GM21786 (cell line): ENCODE measurements at regions not wholly inside any gene's neighbourhood (a gene's known extent, or its start where the extent isn't known, plus 50 kb on each side); places are given as distances from the start of the nearest gene placed in this dataset.
"Not testable (repeated sequence)": the region's sequence is repeated elsewhere in the genome, so short reads cannot be mapped to it uniquely, and the experiment has no call there.

Experiments
- ATAC-seq: cut with Tn5 transposase; IDR thresholded peaks from one replicate; pipeline ENCODE4 v1.9.1; 2021; ENCODE audit not compliant: unreplicated experiment

DNA sequence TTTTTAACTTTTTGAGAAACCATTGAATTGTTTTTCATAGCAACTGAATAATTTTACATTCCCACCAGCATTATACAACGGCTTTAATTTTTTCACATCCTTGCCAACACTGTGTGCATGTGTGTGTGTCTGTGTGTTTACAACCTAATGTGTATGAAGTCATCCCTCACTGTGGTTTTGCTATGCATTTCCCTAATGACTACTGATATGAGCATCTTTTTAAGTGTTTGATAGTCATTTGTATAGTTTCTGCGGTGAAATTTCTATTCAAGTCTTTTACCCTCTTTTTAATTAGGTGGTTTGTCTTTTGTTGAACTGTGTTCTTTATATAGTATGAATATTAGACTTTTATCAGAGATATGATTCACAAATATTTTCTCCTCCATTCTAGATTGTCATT, 263.1 kb upstream of the COX7C start:
- ATAC-seq: peak; percentile 50

DNA sequence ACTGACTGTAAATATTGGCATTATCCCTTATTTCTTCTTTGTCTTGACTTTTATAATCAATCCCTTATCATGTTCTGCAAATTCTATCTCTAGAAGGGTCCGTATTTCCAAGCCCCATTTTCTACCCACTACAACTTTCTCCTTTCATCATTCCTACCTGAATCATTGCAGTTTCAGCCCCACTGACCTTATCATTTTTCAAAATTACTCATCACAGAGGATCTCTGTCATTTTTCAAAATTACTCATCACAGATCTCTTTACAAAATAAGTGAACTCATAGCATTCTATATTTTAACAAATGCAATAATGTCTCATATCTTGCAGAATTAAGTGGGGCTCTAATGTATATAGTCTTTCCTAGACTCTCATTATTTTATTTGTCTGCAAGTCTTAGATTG, 256.9 kb upstream of the COX7C start:
- ATAC-seq: no peak

DNA sequence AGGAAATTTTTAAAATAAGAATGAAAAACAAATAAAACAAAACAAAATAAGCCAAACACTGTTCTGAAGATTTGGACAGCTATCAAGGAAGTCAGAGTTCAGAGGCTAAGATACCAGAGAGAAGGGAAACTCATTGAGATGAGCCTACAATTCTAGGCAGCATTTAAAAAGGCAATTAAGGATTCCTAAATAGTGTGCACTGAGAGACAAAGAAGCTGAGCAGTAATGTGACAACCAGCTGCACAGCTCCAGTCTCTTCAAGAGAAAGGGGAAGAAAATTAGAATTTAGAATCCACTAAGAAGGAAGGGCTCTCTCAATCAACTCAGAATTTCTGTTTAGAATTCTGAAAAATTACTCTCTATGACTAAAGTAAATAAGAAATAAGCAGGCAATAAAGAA, 246.7 kb upstream of the COX7C start:
- no peak for ATAC-seq

DNA sequence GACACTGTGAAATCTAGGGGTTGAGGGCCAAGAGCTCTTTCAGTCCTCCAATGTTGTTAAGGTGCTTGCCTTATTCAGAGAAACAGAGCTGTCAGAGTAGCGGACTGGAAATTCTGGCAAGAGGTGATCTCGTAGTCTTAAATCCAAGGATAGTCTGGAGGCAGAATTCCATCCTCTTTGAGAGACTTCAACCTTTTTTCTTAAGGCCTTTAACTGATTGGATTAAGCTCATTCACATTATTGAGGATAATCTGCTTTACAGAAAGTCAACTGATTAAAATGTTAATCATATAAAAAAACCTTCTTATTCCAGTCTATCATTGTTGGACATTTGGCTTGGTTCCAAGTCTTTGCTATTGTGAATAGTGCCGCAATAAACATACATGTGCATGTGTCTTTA, 243.1 kb upstream of the COX7C start:
- no peak for ATAC-seq

DNA sequence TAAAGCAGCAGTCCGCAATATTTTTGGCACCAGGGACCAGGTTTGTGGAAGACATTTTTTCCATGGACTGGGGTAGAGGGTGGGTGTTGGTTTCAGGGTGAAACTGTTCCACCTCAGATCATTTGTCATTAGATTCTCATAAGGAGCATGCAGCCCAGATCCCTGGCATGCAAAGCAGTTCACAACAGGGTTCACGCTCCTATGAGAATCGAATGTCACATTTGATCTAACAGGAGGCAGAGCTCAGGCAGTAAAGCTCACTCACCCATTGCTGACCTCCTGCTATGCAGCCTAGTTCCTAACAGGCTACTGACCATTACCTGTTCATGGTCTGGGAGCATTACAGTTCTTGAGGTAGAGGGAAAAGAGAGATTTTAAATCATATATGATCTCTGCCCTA, 241.5 kb upstream of the COX7C start:
- no peak for ATAC-seq

DNA sequence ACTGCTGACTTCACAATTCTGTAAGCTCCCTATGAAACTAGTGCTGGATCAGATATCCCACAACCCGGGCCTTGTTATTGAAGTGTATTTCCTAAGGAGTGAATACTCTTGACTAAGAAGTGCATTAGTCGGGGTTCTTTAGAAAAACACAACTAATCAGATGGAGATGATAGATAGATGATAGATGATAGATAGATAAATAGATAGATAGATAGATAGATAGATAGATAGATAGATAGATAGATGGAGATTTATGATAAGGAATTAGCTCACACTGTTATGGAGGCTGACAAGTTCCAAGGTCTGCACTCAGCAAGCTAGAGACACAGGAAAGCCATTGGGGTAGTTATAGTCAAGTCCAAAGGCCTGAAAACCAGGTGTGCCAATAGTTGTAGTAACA, 214.6 kb upstream of the COX7C start:
- ATAC-seq: no peak

DNA sequence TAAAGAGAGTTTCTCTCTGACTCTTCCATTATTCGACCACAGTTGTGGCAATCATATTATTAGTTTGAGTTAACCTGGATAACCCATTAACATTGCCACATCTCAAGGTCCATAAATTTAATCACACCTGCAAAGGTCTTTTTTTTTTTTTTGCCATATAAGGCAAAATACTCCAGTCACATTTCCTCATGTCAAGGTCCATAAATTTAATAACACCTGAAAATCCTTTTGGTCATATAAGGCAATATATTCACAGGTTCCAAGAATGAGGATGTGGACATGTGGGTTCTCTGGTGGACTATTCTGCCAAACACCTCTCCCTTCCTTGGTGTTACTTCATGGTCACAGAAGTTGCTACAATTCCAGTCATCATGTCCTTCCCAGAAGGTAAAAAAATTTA, 213.5 kb upstream of the COX7C start:
- no peak for ATAC-seq

DNA sequence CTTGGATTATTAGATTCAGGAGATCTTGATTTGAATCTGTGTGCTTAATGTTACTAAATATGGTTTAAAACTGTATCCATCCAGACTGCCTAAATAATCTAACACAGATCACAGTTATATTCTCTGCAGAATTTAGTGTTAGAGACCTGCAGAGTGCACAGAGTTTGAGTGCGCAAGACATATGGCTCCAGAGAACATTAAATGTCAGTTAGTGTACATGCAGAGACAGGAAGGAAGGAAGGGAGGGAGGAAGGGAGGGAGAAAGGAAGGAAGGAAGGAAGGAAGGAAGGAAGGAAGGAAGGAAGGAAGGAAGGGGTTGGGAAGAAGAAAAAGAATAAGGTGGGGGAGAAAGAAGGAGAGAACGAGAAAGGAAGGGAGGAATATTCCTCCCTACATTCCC, 210.0 kb upstream of the COX7C start:
- ATAC-seq: no peak

DNA sequence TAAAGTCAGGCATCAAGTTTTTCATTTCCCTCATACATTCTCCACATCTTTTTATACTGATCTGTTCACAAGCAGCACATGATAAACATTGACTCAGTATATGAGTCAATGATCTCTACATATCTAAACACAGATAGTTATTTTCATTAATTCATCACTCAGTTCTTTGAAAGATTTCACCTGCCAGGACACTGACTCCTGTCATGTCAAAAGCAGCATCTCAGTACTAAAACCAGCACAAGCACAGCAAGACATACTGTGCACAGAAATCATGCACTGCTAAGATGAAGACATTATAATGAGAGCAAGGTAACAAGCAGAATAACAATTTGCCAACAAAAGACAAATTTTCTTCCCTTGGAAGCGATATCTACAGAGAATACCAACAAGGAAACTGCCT, 206.1 kb upstream of the COX7C start:
- no peak for ATAC-seq

DNA sequence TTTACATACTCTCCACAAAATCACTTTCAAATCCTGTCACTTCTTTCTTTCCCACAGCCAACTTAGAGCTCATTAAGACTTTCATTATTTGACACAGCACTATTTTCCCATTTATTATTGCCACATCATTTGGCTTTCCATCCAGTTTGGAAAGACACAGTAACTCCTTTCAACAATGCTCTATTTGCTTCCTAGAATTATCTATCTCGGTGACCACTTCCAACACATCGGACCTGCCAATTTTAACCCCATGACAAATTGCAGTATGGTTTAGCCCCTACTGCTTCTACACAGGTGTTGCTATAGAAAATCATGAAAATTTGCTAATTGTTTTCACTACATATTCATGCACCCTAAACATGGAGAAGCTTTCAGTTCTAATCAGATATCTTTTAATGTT, 190.6 kb upstream of the COX7C start:
- no peak for ATAC-seq

DNA sequence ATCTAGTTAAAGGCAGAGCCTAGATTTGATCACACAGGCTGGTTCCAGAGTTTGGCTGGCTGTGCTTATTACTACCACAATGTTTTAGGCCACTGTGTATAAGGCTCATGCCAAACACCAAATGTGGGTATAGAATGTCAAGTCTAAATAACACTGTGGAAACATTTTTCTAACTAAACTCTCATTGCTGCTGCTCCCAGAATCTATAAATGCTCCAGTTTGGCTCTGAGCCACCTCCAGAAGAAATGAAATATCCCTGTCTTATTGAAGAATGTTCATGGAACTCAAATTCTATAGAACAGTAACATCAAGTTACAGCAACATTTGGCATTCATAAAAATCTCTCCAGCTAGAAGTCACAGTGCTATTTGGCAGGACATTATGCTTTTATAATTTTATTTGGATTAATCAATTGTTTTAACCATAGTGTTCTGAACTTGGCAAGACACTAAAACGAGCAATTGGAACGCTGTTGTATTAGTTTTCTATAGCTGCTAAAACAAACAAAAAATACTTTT, 178.1 kb upstream of the COX7C start:
- ATAC-seq: no peak

DNA sequence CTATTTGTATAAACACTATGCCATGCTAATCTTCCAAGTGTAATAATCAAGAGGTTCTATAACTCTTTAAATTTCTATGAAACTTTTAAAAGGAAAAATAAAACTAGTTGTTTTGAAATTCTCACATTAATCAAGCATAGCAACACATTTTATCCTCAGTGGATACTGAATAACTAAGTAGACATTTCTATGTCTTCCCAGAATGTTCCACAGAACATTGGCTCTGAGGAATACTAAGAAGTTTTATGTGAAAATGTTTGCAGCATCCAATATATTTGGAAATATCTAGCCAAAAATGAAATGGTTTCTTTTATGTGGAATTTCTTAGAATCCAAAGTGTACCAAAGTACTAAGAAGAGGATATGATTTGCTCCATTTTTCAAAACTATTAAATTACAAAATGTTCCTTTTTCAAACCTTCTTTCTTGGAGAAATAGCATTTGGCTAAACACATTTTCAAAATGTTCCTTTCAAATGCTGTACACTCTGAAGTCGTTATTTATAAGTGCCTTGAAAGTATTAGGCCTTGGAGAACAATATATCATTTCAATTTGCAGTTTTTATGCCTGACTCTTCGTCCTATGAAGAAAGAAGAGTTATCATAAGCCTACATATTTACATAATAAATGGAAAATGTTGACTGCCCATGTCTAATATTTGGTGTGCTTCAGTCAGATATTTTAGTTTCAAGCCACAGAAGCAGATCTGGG, 175.6 kb upstream of the COX7C start:
- no peak for ATAC-seq

DNA sequence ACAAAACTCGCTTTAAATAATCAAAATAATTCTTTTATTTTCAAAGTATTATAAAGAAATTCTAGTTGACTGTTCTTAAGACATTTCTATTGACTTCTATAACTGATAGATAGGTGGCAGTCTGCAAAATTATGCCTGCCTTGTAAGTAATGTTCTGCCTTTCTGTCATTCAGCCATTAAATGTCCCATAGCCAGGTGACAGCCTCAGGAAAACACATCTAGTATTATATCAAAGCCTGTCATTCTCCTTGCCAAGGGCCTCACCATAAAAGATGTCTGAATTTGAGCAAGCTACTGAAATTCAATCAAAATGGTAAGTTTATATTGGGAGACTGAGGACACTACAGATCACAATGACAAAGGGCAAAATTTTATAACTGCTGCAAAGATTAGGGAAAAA, 170.4 kb upstream of the COX7C start:
- ATAC-seq: no peak

DNA sequence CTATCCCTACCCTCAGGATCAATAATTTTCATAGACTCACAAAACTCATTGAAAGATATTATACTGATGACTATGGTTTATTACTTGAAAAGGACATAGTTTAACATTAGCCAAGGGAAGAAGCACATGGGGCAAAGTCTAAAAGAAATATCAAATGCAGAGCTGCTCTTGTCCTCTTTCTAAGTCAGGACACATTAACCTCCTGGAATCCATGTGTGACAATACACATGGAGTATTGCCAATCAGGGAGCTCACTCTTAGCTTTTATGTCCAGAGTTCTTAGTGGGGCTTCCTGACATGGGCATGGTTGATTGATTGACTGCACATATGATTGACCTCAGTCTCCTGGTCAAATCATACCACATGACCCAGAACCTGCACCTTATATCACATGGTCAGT, 165.5 kb upstream of the COX7C start:
- ATAC-seq: no peak

DNA sequence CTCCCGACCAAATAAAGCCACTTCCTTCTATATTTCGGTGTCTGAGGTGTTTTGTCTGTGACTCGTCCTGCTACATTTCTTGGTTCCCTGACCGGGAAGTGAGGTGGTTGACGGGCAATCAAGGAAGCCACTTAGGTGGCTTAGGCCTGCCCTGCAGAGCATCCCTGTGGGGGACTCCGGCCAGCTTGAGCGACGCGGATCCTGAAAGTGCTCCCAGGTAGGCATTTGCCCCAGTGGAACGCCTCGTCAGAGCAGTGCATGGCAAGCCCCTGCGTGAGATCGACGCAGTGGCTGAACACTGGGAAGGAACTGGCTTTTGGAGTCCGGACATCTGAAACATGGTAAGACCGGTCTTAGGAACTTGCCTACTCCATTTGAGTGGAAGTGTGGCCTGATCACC, 157.2 kb upstream of the COX7C start:
- no peak for ATAC-seq

DNA sequence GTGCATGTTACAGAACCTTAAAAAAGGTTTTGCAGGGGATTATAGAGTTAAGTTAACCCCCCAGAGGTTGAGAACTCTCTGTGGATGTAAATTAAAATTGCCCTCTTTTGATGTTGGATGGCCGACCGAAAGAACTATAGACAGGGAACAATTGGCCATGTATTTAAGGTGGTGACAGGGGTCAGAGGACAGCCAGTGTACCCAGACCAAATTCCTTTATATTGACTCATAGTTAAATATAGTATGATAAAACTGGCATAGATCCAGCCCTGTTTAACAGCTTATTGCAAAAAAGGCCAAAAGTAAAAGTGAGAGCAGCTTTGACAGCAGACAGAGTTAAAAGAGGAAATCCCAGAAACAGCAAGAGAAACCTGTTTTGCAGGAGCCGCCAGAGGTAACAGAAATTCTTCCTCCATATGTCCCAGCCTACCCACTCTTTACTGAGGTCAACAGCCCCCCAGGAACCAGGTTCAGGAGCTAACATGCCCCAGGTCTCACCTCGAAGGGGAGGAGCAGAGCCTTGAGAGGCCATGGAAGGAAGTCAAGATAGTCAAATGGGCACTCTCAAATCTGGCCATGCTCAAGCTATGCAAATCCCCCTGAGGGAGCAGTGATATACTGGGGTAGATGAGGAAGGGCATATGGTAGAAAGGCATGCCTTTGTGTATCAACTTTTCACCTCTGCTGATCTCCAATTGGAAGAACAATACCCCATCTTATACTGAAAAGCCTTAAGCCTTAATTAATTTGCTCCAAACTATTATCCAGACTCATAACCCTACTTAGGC, 156.4 kb upstream of the COX7C start:
- peak; percentile 51 for ATAC-seq

DNA sequence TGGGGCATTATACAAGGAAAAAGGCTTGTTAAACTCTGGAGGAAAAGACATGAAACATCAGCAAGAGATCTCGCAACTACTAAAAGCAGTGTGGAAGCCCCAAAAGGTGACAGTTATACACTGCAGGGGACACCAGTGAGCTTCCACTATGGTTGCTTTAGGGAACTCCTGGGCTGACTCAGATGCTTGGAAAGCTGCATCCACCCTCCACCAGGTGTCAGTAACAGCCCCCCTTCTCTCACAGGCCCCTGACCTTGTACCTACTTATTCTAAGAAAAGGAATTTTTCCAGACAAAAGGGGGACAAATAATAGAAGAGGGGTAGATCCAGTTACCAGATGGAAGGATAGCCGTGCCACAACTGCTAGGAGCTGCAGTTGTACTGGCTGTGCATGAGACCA, 154.4 kb upstream of the COX7C start:
- ATAC-seq: no peak

DNA sequence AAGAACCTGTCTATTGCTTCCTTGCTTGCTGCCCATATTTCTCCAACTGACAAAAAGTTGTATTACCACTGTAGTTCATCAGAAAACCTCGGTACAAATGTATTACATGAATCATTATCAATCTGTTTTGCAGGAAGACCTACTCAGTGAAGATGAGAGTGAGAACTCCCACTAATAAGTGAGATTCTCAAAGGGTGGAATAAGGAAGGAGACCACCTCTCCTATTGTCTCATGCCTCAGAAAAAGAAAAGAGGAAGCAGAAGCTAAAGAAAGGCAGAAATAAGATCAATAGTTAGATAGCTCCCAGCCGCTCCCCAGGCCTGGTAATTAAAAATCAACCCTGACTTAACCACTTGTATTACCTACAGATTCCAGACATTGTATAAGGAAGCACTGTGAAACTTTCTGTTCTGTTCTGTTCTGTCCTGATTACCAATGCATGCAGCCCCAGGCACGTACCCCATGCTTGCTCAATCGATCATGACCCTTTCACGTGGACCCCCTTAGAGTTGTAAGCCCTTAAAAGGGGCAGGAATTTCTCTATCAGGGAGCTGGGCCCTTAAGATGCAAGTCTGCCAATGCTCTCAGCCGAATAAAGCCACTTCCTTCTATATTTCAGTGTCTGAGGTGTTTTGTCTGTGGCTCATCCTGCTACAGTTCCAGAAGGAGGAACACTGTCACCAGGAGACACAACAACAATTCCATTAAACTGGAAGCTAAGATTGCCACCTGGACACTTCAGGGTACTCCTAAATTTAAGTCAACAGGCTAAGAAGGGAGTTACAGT, 152.5 kb upstream of the COX7C start:
- ATAC-seq: no peak

DNA sequence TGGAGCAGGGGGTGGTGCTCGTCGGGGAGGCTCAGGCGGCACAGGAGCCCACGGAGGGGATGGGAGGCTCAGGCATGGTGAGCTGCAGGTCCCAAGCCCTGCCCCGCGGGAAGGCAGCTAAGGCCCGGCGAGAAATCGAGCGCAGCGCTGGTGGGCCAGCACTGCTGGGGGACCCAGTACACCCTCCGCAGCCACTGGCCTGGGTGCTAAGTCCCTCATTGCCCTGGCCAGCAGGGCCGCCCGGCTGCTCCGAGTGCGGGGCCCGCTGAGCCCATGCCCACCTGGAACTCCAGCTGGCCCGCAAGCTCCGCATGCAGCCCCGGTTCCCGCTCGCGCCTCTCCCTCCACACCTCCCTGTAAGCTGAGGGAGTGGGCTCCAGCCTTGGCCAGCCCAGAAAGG, 151.0 kb upstream of the COX7C start:
- ATAC-seq: not testable (repeated sequence)

DNA sequence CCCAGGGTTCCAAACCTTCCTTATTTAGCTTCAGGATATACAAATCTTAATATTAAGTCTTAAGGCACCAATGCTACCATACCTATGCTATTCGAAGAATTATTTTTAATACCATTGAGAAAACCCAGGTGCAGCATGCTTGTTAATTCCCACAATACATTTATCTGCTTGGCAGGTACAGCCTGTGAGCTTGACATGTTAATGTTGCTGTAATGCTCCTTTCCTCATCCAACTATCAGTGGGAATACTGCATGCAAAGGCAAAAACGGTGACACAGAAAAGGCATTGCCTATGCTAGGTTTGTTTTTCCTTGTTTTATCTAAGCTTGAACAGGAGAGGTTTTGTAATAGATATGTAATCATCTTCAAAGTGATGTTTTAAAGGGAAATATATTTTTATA, 135.7 kb upstream of the COX7C start:
- ATAC-seq: no peak

DNA sequence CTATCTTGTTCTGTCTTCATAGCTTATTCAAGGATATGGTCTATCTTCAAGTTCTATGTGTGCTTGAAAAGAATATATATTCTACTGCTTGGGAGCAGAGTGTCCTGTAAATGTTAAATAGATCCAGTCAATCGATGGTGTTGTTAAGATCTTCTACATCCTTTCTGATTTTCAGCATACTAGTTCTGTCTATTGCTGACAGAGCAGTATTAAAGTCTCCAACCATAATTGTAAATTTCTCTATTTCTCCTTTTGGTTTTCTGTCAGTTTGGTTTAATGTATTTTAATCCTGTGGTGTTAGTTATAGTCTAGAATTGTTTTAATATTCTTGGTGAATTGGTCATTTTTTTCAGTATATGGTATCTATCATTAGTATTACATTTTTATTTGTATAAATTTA, 124.0 kb upstream of the COX7C start:
- no peak for ATAC-seq

DNA sequence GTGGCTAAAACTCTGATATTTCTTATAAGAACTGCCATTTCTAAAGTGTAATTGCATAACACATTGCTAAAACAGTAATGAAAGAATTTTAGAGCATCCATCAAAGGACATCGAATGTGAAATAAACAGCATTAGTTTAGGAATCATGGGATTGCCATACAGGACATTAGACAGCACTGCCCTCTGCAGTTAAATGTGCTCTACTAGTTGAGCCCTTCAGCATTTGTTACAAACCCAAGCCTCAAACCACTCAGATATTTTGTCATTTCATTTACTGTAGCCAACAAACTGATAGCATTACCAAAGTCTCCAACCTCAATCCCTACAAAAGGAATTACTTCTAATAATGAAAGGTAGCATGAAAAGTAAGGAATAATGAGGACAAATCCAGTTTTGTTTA, 116.8 kb upstream of the COX7C start:
- no peak for ATAC-seq
